HG03439 (cell line): ENCODE measurements at regions not wholly inside any gene's neighbourhood (a gene's known extent, or its start where the extent isn't known, plus 50 kb on each side); places are given as distances from the start of the nearest gene placed in this dataset.

Source experiments
- ATAC-seq: cut with Tn5 transposase; IDR thresholded peaks from one replicate; pipeline ENCODE4 v1.9.1; 2021; ENCODE audit warnings: mild to moderate bottlenecking, moderate library complexity; ENCODE audit not compliant: unreplicated experiment

DNA sequence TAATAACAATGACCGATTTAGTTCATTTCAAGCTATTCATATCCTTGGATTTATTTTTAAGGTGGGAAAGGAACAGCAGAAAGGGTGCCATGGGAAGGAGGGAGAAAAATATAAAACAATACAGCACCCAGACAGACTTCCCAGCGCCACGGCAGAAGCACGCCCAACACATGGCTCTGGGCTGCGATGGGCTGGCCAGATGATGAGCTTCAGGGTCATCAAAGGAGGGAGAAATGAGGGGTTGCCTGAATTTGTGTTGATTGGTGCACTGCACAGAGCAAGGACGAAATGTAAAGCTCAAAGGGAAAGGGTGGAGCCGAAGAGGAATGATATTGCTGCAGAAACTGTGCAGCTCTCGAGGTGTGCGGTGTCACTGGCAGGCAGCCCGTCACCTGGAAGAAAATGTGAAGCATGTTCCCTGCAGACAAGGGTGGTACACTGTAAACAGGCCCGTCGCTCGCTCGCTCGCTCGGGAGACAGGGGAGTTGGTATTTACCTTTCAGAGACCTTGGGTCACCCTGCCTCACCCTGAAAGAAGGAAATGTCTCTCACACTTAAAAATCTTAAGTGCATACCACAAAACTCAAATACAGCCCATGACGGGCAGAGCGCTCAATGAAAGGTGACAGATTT, 195.5 kb upstream of the CTAGE1 start:
- no peak for ATAC-seq

GRCh38 chr18:22613788-22614187, 196.1 kb upstream of the CTAGE1 start:
- no peak for ATAC-seq

DNA sequence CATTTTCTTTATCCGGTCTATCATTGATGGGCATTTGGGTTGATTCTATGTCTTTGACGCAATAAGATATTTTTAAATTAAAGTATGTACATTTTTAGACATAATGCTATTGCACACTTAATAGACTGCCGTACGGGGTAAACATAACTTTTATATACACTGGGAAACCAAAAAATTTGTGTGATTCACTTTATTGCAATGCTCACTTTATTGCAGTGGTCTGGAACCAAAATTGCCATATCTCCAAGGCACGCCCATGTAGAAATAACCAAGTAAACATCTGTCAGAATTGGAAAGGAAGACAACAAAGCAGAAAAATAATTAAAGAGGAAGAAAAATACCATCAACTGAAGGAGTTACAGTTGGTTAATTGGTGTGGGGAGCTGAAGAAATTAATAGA, 205.8 kb upstream of the CTAGE1 start:
- ATAC-seq: no peak

- no peak for ATAC-seq
Measured at GRCh38 chr18:22624176-22624575, 206.5 kb upstream of the CTAGE1 start.

DNA sequence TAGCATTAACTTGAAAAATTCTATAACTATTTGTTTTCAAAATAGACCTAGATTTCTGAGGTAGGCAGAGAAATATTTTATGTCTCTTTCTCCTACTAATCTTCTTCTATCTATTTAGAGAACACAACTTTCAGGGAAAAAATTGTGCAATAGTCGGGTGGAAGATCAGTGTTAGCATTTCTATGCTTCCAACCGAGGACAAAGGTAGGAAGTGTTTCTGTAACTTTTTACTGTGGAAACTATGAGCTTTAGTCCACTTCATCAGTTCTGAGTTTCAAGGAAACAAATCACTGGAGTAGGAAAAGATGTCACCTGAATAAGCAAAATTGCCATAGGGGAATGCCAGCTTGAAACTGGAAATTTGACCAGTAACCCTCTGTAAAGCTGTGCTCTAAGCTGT, 207.7 kb upstream of the CTAGE1 start:
- no peak for ATAC-seq

DNA sequence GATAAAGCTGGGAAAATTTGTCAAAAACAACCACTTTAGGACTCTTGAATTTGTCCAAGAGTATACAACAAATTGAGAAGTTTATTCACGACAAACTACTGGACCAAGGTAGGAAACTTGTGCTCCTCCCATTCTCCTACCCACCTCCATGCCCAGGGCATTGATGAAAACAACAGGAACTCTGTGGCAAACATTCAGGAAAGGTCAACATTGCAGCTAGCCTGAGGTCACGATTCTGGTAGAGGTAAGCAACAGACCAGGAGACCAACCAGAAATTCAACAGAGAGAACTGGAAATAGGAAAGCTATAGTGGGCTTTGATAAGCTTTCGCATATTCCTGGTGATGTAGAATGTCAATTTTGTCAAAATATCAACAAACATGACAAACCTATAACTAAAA, 209.1 kb upstream of the CTAGE1 start:
- ATAC-seq: no peak

- ATAC-seq: no peak
Measured at GRCh38 chr18:22627506-22627905, 209.8 kb upstream of the CTAGE1 start.

- no peak for ATAC-seq
Measured at GRCh38 chr18:22628795-22629510, 211.2 kb upstream of the CTAGE1 start.

DNA sequence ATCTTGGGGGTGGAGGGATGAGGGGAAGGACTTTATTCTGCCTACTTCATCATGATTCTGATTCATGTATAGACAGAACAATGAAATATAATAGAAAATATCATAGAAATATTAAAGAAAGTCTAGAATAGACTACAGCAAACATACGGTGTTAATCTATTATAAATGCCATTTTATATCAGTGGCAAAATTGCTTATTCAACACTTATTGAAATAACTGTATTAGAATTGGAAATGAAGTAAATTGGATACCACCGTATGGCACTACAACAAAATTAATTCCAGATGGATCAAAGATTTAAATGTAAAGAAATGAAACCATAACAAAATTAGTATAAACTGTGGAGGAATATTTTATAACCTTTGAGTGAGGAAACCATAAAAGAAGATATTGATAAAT, 213.3 kb upstream of the CTAGE1 start:
- ATAC-seq: no peak

DNA sequence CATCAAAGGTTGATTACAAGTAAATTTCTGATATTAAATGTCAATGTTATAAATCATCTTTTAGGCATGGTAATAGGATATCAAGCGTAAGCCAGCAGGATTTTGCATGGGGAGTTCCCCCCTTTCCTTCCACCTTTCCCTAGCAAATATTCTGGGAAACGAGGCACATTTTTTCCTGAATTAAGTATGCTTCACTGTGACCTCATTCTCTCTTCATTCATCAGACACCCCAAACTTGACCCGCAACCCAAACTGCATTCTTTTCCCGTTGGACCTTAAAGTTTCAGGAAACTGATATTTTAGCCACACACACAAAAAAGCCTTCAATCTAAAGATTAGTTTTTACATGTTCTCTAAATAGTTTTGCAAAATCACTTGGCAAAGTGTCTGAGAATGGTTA, 214.5 kb upstream of the CTAGE1 start:
- no peak for ATAC-seq

- no peak for ATAC-seq
Measured at GRCh38 chr18:22634464-22634863, 216.7 kb upstream of the CTAGE1 start.

- no peak for ATAC-seq
Measured at GRCh38 chr18:22637787-22638186, 220.1 kb upstream of the CTAGE1 start.

- ATAC-seq: no peak
Measured at GRCh38 chr18:22639026-22639463, 221.3 kb upstream of the CTAGE1 start.

- no peak for ATAC-seq
Measured at GRCh38 chr18:22639561-22639960, 221.8 kb upstream of the CTAGE1 start.

- ATAC-seq: no peak
Measured at GRCh38 chr18:22640281-22640842, 222.6 kb upstream of the CTAGE1 start.

- no peak for ATAC-seq
Measured at GRCh38 chr18:22641958-22642357, 224.2 kb upstream of the CTAGE1 start.

DNA sequence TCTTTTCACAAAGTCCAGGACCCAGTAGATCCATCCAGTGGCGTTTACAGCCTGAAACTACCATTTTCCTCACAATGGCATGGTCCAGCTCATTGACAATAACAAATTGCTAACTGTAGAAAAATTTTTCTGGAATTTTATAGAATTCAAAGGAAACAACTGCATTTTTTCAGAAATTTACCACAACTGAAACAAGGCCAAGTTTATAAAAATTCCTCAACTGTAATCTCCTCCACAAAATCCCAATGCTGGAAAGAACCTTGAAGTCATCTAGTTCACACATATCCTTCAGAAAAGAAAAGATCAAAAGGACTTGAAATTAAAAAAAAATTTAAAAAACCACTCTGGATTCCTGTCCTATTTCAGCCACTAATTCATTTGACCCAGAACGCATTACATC, 226.0 kb upstream of the CTAGE1 start:
- ATAC-seq: no peak

- ATAC-seq: no peak
Measured at GRCh38 chr18:22650247-22650646, 232.5 kb upstream of the CTAGE1 start.

- ATAC-seq: no peak
Measured at GRCh38 chr18:22657619-22658018, 239.9 kb upstream of the CTAGE1 start.

GRCh38 chr18:22658318-22658717, 240.6 kb upstream of the CTAGE1 start:
- no peak for ATAC-seq

DNA sequence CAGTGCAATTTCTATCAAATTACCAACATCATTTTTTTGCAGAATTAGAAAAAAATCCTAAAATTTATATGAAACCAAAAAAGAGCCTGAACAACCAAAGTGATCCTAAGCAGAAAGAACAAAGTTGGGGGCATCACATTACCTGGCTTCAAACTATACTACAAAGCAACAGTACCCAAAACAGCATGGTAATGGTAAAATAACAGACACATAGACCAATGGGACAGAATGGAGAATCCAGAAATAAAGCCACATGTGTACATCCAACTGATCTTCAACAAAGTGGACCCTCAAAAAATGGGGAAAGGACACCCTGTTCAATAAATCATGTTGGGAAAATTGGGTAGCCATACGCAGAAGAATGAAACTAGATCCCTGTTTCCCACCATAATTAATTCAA, 245.7 kb upstream of the CTAGE1 start:
- ATAC-seq: no peak

GRCh38 chr18:22666411-22666940, 248.8 kb upstream of the CTAGE1 start:
- no peak for ATAC-seq
